ENCODE measurements at regions not wholly inside any gene's neighbourhood (a gene's known extent, or its start where the extent isn't known, plus 50 kb on each side); places are given as distances from the start of the nearest gene placed in this dataset.
"Not testable (repeated sequence)": the region's sequence is repeated elsewhere in the genome, so short reads cannot be mapped to it uniquely, and the experiment has no call there.

GRCh38 chr12:70070494-70071007 is 172.7 kb upstream of the CNOT2 start:
- DNase-seq, result no peak

GRCh38 chr12:70074510-70074909 is 168.7 kb upstream of the CNOT2 start:
- no peak for DNase-seq

GRCh38 chr12:70077441-70077840 is 165.8 kb upstream of the CNOT2 start:
- DNase-seq, result no peak

GRCh38 chr12:70078161-70078560 is 165.1 kb upstream of the CNOT2 start:
- DNase-seq, result no peak

GRCh38 chr12:70080566-70080965 is 162.7 kb upstream of the CNOT2 start:
- no peak for DNase-seq

GRCh38 chr12:70082997-70083676 is 160.1 kb upstream of the CNOT2 start:
- no peak for DNase-seq

GRCh38 chr12:70083677-70084020 is 159.6 kb upstream of the CNOT2 start:
- no peak for DNase-seq

- DNase-seq, result not testable (repeated sequence)
These were observed 156.9 kb upstream of the CNOT2 start for GRCh38 chr12:70086372-70086771.

- no peak for DNase-seq
These were observed 152.2 kb upstream of the CNOT2 start for GRCh38 chr12:70091021-70091521.

- no peak for DNase-seq
These were observed 148.8 kb upstream of the CNOT2 start for GRCh38 chr12:70094467-70094866.

GRCh38 chr12:70096759-70097410 is 146.3 kb upstream of the CNOT2 start:
- DNase-seq, result no peak

GRCh38 chr12:70101064-70101463 is 142.2 kb upstream of the CNOT2 start:
- DNase-seq, result no peak

GRCh38 chr12:70106347-70106746 is 136.9 kb upstream of the CNOT2 start:
- DNase-seq, result no peak

GRCh38 chr12:70110085-70110484 is 133.1 kb upstream of the CNOT2 start:
- no peak for DNase-seq

- no peak for DNase-seq
These were observed 125.6 kb upstream of the CNOT2 start for GRCh38 chr12:70117670-70118069.

- DNase-seq, result no peak
These were observed 122.3 kb upstream of the CNOT2 start for GRCh38 chr12:70120970-70121369.

GRCh38 chr12:70121562-70121961 is 121.7 kb upstream of the CNOT2 start:
- DNase-seq, result no peak

GRCh38 chr12:70122804-70123203 is 120.4 kb upstream of the CNOT2 start:
- no peak for DNase-seq

- no peak for DNase-seq
These were observed 94.2 kb upstream of the CNOT2 start for GRCh38 chr12:70149013-70149412.

GRCh38 chr12:70149665-70150064 is 93.6 kb upstream of the CNOT2 start:
- no peak for DNase-seq

- no peak for DNase-seq
These were observed 93.0 kb upstream of the CNOT2 start for GRCh38 chr12:70150230-70150629.

- no peak for DNase-seq
These were observed 91.2 kb upstream of the CNOT2 start for GRCh38 chr12:70151993-70152392.

GRCh38 chr12:70154087-70154638 is 89.1 kb upstream of the CNOT2 start:
- no peak for DNase-seq

GRCh38 chr12:70154960-70155589 is 88.2 kb upstream of the CNOT2 start:
- no peak for DNase-seq

Measured in NCI-H446 treated with DMSO at 0.1 percent for 48 hours (cell line).